ENCODE measurements at regions not wholly inside any gene's neighbourhood (a gene's known extent, or its start where the extent isn't known, plus 50 kb on each side); places are given as distances from the start of the nearest gene placed in this dataset.

DNA sequence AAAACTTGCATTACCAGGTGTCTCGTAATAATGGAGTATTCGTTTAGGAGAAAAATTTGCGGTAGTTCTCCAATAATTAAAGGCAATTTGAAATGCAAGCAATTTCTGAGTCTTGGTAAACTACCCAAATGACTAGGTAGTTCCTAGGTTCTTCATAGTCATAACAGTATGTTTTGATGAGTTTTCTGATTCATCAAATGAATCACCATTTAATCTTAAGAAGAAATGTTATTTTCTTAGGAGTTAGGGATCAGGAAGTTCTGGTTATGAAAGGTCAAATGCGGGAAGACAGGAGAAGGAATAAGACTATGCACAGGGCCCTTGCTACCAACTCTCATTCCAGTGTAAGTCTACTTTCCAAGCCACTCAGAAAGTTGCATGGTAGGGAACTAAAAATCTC, 221.5 kb upstream of the SOX9 start:
- ChIA-PET POLR2A (ENCODE audit: unreplicated experiment) (no interaction called here), CTCF (no interaction called here)
- Histone ChIP-seq H3K27me3 (ENCODE audit: low read length) (no peaks in the 10 kb centered on the region), H3K4me1 (ENCODE audit: insufficient read depth, low read length) (peaks cover 54% of the 10 kb centered on the region), H3K4me2 (ENCODE audit: low read length) (peak overlapping the region; percentile 72), H3K79me2 (ENCODE audit: low read length) (no peaks in the 10 kb centered on the region), H3K27ac (ENCODE audit: low read length) (peak overlapping the region; percentile 80), H3K9me2 (replicated peaks; ENCODE audit: low read length) (no peaks in the 10 kb centered on the region), H3F3A (ENCODE audit: low read length, unreplicated experiment) (no peaks in the 10 kb centered on the region), H4K20me1 (ENCODE audit: low read length) (no peaks in the 10 kb centered on the region), H3K36me3 (ENCODE audit: low read depth, low read length) (no peaks in the 10 kb centered on the region), H3K4me3 (ENCODE audit: low read length) (no peak overlapping the region), H3K9me3 (ENCODE audit: low read length) (no peaks in the 10 kb centered on the region), H2AFZ (ENCODE audit: low read length) (no peak overlapping the region), H3K9ac (ENCODE audit: low read length) (no peak overlapping the region)
- intact Hi-C loops (cut with micrococcal nuclease), result no loop called here
- ATAC-seq (peak; percentile 55), DNase-seq (peak; percentile 91)
- TF ChIP-seq EZH2phosphoT487 (IDR thresholded peaks at IDR 0.05; ENCODE audit: borderline replicate concordance, low read length) (no peak), EZH2 (IDR thresholded peaks at IDR 0.05; ENCODE audit: low read length, unreplicated experiment) (no peak)
- TF ChIP-seq, protein P1, sequence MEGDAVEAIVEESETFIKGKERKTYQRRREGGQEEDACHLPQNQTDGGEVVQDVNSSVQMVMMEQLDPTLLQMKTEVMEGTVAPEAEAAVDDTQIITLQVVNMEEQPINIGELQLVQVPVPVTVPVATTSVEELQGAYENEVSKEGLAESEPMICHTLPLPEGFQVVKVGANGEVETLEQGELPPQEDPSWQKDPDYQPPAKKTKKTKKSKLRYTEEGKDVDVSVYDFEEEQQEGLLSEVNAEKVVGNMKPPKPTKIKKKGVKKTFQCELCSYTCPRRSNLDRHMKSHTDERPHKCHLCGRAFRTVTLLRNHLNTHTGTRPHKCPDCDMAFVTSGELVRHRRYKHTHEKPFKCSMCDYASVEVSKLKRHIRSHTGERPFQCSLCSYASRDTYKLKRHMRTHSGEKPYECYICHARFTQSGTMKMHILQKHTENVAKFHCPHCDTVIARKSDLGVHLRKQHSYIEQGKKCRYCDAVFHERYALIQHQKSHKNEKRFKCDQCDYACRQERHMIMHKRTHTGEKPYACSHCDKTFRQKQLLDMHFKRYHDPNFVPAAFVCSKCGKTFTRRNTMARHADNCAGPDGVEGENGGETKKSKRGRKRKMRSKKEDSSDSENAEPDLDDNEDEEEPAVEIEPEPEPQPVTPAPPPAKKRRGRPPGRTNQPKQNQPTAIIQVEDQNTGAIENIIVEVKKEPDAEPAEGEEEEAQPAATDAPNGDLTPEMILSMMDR (conservative IDR thresholded peaks at IDR 0.05; ENCODE audit: low read depth, low read length), result no peak
- no TSS peak for BruUV-seq (replicated peaks)

GRCh38 chr17:71900621-71901229, 220.1 kb upstream of the SOX9 start:
- peak overlapping the region; percentile 35 for H3K9ac ChIP-seq (ENCODE audit: low read length)
- peak overlapping the region; percentile 36 for H2AFZ ChIP-seq (ENCODE audit: low read length)
- H3K4me2 ChIP-seq (ENCODE audit: low read length), result peak overlapping the region; percentile 72
- peaks cover 54% of the 10 kb centered on the region for H3K4me1 ChIP-seq (ENCODE audit: insufficient read depth, low read length)
- TF ChIP-seq, protein P1 (conservative IDR thresholded peaks at IDR 0.05; ENCODE audit: low read depth, low read length), result no peak
- TF ChIP-seq EZH2phosphoT487 (IDR thresholded peaks at IDR 0.05; ENCODE audit: borderline replicate concordance, low read length) (no peak), EZH2 (IDR thresholded peaks at IDR 0.05; ENCODE audit: low read length, unreplicated experiment) (no peak)
- TSS peak; percentile 58 for BruUV-seq (replicated peaks)
- POLR2A ChIA-PET (ENCODE audit: unreplicated experiment), result interaction anchor here (0.6 kb wide), 1 partner anchor 124 kb away, joined by 5 read pairs; no protein-coding TSS in a partner anchor
- intact Hi-C loops (cut with micrococcal nuclease), result loop anchor here (2.0 to 5.0 kb wide), 2 partner anchors 22 to 77 kb away; no protein-coding TSS in a partner anchor
- H3K4me3 ChIP-seq (ENCODE audit: low read length), result peak overlapping the region; percentile 20; the same call in 1 of the 2 replicates
- no peaks in the 10 kb centered on the region for H3K36me3 ChIP-seq (ENCODE audit: low read depth, low read length)
- H3F3A ChIP-seq (ENCODE audit: low read length, unreplicated experiment), result no peaks in the 10 kb centered on the region
- no peaks in the 10 kb centered on the region for H4K20me1 ChIP-seq (ENCODE audit: low read length)
- peak; percentile 82 for ATAC-seq
- no peaks in the 10 kb centered on the region for H3K27me3 ChIP-seq (ENCODE audit: low read length)
- no peaks in the 10 kb centered on the region for H3K9me2 ChIP-seq (replicated peaks; ENCODE audit: low read length)
- H3K79me2 ChIP-seq (ENCODE audit: low read length), result no peaks in the 10 kb centered on the region
- CTCF ChIA-PET, result no interaction called here
- peak overlapping the region; percentile 80 for H3K27ac ChIP-seq (ENCODE audit: low read length)
- no peaks in the 10 kb centered on the region for H3K9me3 ChIP-seq (ENCODE audit: low read length)
- DNase-seq, result peak; percentile 98

GRCh38 chr17:71902894-71903506, 217.8 kb upstream of the SOX9 start:
- ATAC-seq (no peak), DNase-seq (peak; percentile 31)
- no peaks in the 10 kb centered on the region for H3K36me3 ChIP-seq (ENCODE audit: low read depth, low read length)
- H3K9me3 ChIP-seq (ENCODE audit: low read length), result no peaks in the 10 kb centered on the region
- H3K79me2 ChIP-seq (ENCODE audit: low read length), result no peaks in the 10 kb centered on the region
- H3K27ac ChIP-seq (ENCODE audit: low read length), result no peak overlapping the region
- no peaks in the 10 kb centered on the region for H3K27me3 ChIP-seq (ENCODE audit: low read length)
- H4K20me1 ChIP-seq (ENCODE audit: low read length), result no peaks in the 10 kb centered on the region
- no peak overlapping the region for H2AFZ ChIP-seq (ENCODE audit: low read length)
- no peaks in the 10 kb centered on the region for H3F3A ChIP-seq (ENCODE audit: low read length, unreplicated experiment)
- H3K9ac ChIP-seq (ENCODE audit: low read length), result no peak overlapping the region
- no TSS peak for BruUV-seq (replicated peaks)
- no peak overlapping the region for H3K4me2 ChIP-seq (ENCODE audit: low read length)
- peaks cover 49% of the 10 kb centered on the region for H3K4me1 ChIP-seq (ENCODE audit: insufficient read depth, low read length)
- H3K4me3 ChIP-seq (ENCODE audit: low read length), result no peak overlapping the region
- intact Hi-C loops (cut with micrococcal nuclease), result loop anchor here (5.0 kb wide), 1 partner anchor 74 kb away; no protein-coding TSS in a partner anchor
- POLR2A ChIA-PET (ENCODE audit: unreplicated experiment), result no interaction called here
- TF ChIP-seq EZH2phosphoT487 (IDR thresholded peaks at IDR 0.05; ENCODE audit: borderline replicate concordance, low read length) (no peak), EZH2 (IDR thresholded peaks at IDR 0.05; ENCODE audit: low read length, unreplicated experiment) (no peak)
- TF ChIP-seq, protein P1 (conservative IDR thresholded peaks at IDR 0.05; ENCODE audit: low read depth, low read length), result no peak
- CTCF ChIA-PET, result no interaction called here
- H3K9me2 ChIP-seq (replicated peaks; ENCODE audit: low read length), result no peaks in the 10 kb centered on the region
